GM19324 (cell line): ENCODE measurements at regions not wholly inside any gene's neighbourhood (a gene's known extent, or its start where the extent isn't known, plus 50 kb on each side); places are given as distances from the start of the nearest gene placed in this dataset.

Experiments used
- ATAC-seq: cut with Tn5 transposase; IDR thresholded peaks from one replicate; pipeline ENCODE4 v1.9.1; 2021; ENCODE audit warnings: mild to moderate bottlenecking, moderate library complexity; ENCODE audit not compliant: unreplicated experiment, low FRiP score

- ATAC-seq: peak; percentile 71
These were observed 162.3 kb upstream of the CCDC68 start for GRCh38 chr18:55121397-55122170.

DNA sequence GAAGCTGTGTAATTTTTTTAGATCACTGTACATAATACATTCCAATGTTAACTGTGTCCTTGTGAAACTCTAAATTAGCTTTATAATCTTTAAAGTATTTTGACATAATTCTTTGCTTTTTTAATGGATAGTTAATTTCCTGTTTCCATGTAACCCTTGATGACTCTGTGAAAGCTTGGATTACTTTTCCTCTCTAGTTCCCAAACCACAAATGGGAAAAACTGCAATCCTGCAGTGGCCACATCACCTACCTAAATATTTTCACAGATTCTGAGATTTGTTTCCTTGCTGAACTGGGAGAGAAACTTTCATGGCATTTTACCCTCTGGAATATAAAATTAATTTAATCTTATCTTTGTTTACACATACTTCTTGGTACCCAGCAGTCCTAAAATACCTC, 161.6 kb upstream of the CCDC68 start:
- no peak for ATAC-seq

- ATAC-seq: no peak
These were observed 160.2 kb upstream of the CCDC68 start for GRCh38 chr18:55119434-55119833.

GRCh38 chr18:55119016-55119415, 159.8 kb upstream of the CCDC68 start:
- ATAC-seq: no peak

- no peak for ATAC-seq
These were observed 157.6 kb upstream of the CCDC68 start for GRCh38 chr18:55116863-55117262.

GRCh38 chr18:55115606-55116005, 156.3 kb upstream of the CCDC68 start:
- no peak for ATAC-seq

GRCh38 chr18:55114876-55115275, 155.6 kb upstream of the CCDC68 start:
- no peak for ATAC-seq

DNA sequence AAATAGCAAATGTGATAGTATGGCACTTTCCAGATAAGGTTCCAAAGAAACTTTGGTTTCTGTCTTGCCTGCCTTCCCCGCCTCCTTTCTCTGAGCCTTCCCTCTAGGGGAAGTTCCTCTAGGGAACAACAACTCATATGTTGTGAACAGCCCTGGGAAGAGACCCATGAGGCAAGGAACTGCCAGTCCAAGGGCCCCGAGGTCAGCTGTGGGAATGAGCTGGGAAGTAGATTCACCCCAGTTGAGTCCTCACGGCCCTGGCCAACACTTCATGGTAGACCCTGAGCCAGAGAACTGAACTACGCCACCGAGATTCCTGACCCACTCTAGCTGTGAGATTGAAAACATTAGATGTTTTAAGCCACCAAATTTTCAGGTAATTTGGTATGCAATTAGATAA, 154.5 kb upstream of the CCDC68 start:
- no peak for ATAC-seq

DNA sequence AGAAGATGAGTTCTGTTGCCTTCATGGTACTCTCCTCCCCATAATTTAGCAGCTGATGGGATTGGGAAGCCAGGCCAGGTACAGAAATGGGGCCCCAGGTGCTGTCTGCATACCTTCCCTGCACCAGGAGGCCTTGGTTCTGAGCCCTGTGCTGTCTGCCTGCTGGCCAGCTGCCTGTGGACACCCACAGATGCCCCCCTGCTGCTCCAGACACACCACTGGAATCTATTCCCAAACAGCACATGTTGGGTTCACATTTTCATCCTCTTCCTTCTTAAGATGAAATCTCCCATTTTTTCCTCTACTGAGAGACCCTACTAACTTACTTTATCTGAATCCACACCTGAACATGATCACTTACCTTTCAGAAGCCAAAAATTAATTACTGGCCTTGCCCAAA, 152.0 kb upstream of the CCDC68 start:
- no peak for ATAC-seq

DNA sequence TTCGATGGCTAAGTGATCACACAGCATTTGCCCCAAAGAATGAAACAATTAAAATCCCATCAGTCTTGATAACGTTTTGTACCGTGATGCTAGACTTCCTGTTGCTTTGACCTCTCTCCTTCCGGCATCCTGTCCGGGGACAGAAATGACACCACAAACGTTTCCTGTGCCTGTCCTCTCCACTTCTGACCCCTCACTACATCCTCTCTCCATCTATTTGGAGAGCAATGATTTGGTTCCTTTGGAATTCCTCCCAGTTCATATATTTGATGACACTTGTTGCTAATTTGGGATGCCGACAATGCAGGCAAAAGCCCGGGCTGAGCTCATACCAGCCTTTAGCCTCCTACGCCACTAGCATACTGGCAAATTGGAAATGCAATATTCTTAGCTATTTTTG, 151.2 kb upstream of the CCDC68 start:
- ATAC-seq: no peak

DNA sequence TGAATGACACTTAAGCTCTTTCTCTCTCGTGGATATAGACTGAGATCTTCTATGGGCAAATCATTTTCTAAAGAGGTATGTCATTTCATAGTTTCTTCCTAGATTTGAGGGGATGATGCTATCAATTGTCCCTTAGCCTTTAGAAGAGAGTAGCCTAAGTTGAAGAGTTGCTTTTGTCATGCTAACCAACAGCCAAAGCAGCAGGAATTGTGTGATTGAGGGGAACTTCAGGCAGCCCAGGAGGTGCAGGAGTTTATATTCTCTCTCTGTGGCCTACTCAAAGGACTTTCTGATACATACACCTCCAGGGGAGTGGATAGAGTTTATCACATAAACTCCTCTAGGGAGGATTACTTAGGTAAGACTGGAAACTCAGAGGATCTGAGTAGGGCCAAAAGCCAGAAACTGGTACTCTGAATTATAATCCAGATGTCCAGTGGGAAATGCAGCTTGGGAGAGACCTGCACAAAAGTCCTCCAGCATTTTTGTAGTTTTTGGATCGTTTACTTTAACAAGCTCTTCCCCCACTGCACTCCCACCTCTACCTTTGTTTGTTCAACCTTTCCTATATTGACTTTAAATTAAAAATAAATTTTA, 150.7 kb upstream of the CCDC68 start:
- no peak for ATAC-seq

DNA sequence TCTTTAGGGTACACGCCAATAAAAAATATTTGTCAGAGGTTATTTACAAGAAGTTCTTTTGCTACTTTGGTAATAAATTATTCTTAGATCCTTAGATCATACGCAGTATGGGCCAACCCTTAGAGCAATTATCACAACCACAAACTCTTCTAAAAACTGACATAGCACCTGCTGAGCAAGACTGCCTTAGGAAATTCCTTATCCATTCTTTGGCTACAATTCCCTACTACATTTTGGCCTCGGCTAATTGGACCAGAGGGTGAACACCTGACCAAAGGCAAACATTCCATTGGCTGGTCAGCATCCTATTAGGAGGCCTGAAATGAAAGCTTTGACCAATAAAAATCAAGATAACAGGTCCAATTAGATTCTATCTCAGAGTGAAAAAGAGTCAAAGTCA, 147.6 kb upstream of the CCDC68 start:
- no peak for ATAC-seq

- ATAC-seq: no peak
These were observed 147.2 kb upstream of the CCDC68 start for GRCh38 chr18:55106466-55106865.

GRCh38 chr18:55105873-55106272, 146.6 kb upstream of the CCDC68 start:
- no peak for ATAC-seq

- no peak for ATAC-seq
These were observed 143.7 kb upstream of the CCDC68 start for GRCh38 chr18:55102958-55103456.

DNA sequence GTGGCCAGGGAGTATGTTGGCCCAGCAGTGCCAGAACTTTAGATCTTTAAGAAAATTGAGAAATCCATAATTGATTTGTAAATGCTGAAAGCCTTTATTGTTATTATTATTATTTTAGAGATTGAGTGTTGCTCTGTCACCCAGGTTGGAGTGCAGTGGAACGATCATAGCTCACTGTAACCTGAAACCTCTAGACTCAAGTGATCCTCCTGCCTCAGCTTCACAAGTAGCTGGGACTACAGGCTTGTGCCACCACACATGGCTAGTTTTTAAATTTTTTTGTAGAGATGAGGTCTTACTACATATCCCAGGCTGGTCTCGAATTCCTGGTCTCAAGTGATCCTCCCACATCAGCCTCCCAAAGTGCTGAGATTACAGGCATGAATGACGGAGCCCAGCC, 143.2 kb upstream of the CCDC68 start:
- no peak for ATAC-seq

GRCh38 chr18:55101458-55101824, 142.2 kb upstream of the CCDC68 start:
- ATAC-seq: no peak

DNA sequence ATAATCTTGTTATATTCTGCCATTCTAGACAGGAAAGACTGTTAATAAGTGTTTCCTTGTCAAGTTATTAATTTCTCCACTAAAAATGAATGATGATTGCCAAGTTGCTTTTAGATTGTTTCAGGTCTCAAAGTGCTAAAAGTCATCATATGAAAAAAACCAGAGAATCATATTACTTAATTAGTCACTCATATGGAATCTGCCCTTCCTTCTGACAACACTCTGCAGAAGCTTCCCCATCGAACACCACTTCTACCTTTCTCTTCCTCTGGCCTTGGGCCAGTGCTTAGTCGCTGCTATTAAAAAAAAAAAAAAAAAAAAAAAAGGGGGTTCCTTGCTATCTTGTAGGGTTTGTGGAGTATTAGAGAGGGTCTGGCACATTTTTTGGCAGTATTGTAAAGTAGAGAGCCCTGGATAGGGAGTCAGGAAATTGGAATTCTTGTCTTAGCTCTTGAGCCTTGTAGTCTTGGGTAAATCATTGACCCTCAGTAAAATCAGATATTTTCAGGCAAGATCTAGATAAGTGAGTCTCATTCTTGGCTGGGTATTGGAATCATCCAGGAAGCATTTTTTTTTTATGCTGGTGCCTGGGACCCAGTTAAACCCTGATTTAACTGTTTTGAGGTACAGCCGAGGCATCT, 141.7 kb upstream of the CCDC68 start:
- ATAC-seq: no peak

GRCh38 chr18:55097456-55098170, 138.4 kb upstream of the CCDC68 start:
- ATAC-seq: no peak

- ATAC-seq: peak; percentile 61
These were observed 137.1 kb upstream of the CCDC68 start for GRCh38 chr18:55096263-55096951.

- no peak for ATAC-seq
These were observed 136.3 kb upstream of the CCDC68 start for GRCh38 chr18:55095584-55095983.
